ENCODE measurements at regions not wholly inside any gene's neighbourhood (a gene's known extent, or its start where the extent isn't known, plus 50 kb on each side); places are given as distances from the start of the nearest gene placed in this dataset.

DNA sequence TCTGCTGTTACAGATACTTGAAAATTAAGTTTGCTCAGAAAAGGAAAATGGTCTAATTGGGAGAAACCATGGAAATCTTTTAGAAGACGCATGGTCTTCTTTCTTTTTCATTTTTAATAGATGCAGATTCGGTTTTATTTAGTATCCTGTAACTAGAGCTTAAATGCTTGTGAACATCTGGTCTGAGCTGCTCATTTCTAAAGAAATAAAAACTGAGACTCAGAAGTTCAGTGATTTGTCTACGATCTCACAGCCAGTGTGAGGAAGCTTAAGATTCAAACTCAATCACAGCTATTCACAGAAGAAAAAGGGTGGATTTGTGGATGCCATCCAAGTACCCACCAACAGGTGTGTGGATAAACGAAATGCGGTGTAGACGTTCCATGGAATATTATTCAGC is 80.0 kb upstream of the TIAM1 start:
- TF ChIP-seq, protein P1, sequence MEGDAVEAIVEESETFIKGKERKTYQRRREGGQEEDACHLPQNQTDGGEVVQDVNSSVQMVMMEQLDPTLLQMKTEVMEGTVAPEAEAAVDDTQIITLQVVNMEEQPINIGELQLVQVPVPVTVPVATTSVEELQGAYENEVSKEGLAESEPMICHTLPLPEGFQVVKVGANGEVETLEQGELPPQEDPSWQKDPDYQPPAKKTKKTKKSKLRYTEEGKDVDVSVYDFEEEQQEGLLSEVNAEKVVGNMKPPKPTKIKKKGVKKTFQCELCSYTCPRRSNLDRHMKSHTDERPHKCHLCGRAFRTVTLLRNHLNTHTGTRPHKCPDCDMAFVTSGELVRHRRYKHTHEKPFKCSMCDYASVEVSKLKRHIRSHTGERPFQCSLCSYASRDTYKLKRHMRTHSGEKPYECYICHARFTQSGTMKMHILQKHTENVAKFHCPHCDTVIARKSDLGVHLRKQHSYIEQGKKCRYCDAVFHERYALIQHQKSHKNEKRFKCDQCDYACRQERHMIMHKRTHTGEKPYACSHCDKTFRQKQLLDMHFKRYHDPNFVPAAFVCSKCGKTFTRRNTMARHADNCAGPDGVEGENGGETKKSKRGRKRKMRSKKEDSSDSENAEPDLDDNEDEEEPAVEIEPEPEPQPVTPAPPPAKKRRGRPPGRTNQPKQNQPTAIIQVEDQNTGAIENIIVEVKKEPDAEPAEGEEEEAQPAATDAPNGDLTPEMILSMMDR (IDR thresholded peaks at IDR 0.05; ENCODE audit: insufficient read depth in 1 of 2, low read depth in 1 of 2, low read length in 1 of 2, severe bottlenecking in 1 of 2, unreplicated experiment in 1 of 2), result no peak
- CTCF ChIA-PET, result no interaction called here
- Mint-ChIP-seq H3K27ac (ENCODE audit: unreplicated experiment) (peak overlapping the region; percentile 13), H3K27me3 (ENCODE audit: insufficient read depth, unreplicated experiment) (no peaks in the 10 kb centered on the region), H3K9me3 (ENCODE audit: unreplicated experiment) (no peaks in the 10 kb centered on the region), H3K4me1 (ENCODE audit: low read depth, unreplicated experiment) (peaks cover 6% of the 10 kb centered on the region), H3K36me3 (ENCODE audit: insufficient read depth, unreplicated experiment) (no peaks in the 10 kb centered on the region), H3K4me3 (ENCODE audit: unreplicated experiment) (no peak overlapping the region)
- Histone ChIP-seq H3K4me1 (no peaks in the 10 kb centered on the region), H3K4me3 (ENCODE audit: low read depth, low read length) (no peak overlapping the region), H3K9me3 (no peaks in the 10 kb centered on the region), H3K27me3 (replicated peaks; ENCODE audit: control insufficient read depth, insufficient read depth, low read length) (no peaks in the 10 kb centered on the region), H3K36me3 (ENCODE audit: control insufficient read depth, insufficient read depth, low read length) (no peaks in the 10 kb centered on the region)
- DNase-seq, result no peak
- BruUV-seq (replicated peaks), result no TSS peak
- intact Hi-C loops (cut with micrococcal nuclease; ENCODE audit: unreplicated experiment), result no loop called here
- POLR2A ChIA-PET, result no interaction called here

DNA sequence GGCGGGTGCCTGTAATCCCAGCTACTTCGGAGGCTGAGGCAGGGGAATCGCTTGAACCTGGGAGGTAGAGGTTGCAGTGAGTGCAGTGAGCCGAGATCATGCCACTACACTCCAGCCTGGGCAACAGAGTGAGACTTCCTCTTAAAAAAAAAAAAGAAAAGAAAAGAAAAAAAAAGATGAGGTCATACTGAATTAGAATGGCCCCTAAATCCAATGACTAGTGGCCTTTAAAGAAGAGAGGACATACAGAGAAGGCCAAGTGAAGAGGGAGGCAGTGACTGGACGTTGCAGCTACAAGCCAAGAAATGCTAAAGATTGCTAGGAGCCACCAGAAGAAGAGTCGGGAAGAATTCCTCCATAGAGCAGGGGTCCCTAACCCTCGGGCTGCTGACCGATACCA is 76.9 kb upstream of the TIAM1 start:
- Histone ChIP-seq H3K4me1 (no peaks in the 10 kb centered on the region), H3K9me3 (no peaks in the 10 kb centered on the region), H3K27me3 (replicated peaks; ENCODE audit: control insufficient read depth, insufficient read depth, low read length) (no peaks in the 10 kb centered on the region), H3K4me3 (ENCODE audit: low read depth, low read length) (no peak overlapping the region), H3K36me3 (ENCODE audit: control insufficient read depth, insufficient read depth, low read length) (no peaks in the 10 kb centered on the region)
- Mint-ChIP-seq H3K4me1 (ENCODE audit: low read depth, unreplicated experiment) (peaks cover 6% of the 10 kb centered on the region), H3K27ac (ENCODE audit: unreplicated experiment) (no peak overlapping the region), H3K4me3 (ENCODE audit: unreplicated experiment) (no peak overlapping the region), H3K9me3 (ENCODE audit: unreplicated experiment) (no peaks in the 10 kb centered on the region), H3K27me3 (ENCODE audit: insufficient read depth, unreplicated experiment) (no peaks in the 10 kb centered on the region), H3K36me3 (ENCODE audit: insufficient read depth, unreplicated experiment) (no peaks in the 10 kb centered on the region)
- POLR2A ChIA-PET, result no interaction called here
- BruUV-seq (replicated peaks), result no TSS peak
- intact Hi-C loops (cut with micrococcal nuclease; ENCODE audit: unreplicated experiment), result no loop called here
- CTCF ChIA-PET, result no interaction called here
- TF ChIP-seq, protein P1 (IDR thresholded peaks at IDR 0.05; ENCODE audit: insufficient read depth in 1 of 2, low read depth in 1 of 2, low read length in 1 of 2, severe bottlenecking in 1 of 2, unreplicated experiment in 1 of 2), result no peak
- DNase-seq, result no peak

- Histone ChIP-seq H3K4me3 (ENCODE audit: low read depth, low read length) (no peak overlapping the region), H3K36me3 (ENCODE audit: control insufficient read depth, insufficient read depth, low read length) (no peaks in the 10 kb centered on the region), H3K4me1 (no peaks in the 10 kb centered on the region), H3K9me3 (no peaks in the 10 kb centered on the region), H3K27me3 (replicated peaks; ENCODE audit: control insufficient read depth, insufficient read depth, low read length) (no peaks in the 10 kb centered on the region)
- H3K4me3 Mint-ChIP-seq (ENCODE audit: unreplicated experiment), result no peak overlapping the region
- ChIA-PET POLR2A (no interaction called here), CTCF (no interaction called here)
- DNase-seq, result no peak
- BruUV-seq (replicated peaks), result no TSS peak
- peaks cover 1% of the 10 kb centered on the region for H3K4me1 Mint-ChIP-seq (ENCODE audit: low read depth, unreplicated experiment)
- H3K27ac Mint-ChIP-seq (ENCODE audit: unreplicated experiment), result no peak overlapping the region
- TF ChIP-seq, protein P1 (IDR thresholded peaks at IDR 0.05; ENCODE audit: insufficient read depth in 1 of 2, low read depth in 1 of 2, low read length in 1 of 2, severe bottlenecking in 1 of 2, unreplicated experiment in 1 of 2), result no peak
- H3K9me3 Mint-ChIP-seq (ENCODE audit: unreplicated experiment), result no peaks in the 10 kb centered on the region
- intact Hi-C loops (cut with micrococcal nuclease; ENCODE audit: unreplicated experiment), result no loop called here
- no peaks in the 10 kb centered on the region for H3K27me3 Mint-ChIP-seq (ENCODE audit: insufficient read depth, unreplicated experiment)
- H3K36me3 Mint-ChIP-seq (ENCODE audit: insufficient read depth, unreplicated experiment), result no peaks in the 10 kb centered on the region
Observed at GRCh38 chr21:31420354-31420753, 76.3 kb upstream of the TIAM1 start.

Measured in Caco-2 (cell line).